HUES6 (cell line): ENCODE measurements at regions not wholly inside any gene's neighbourhood (a gene's known extent, or its start where the extent isn't known, plus 50 kb on each side); places are given as distances from the start of the nearest gene placed in this dataset.

Source experiments
- H3K27ac ChIP-seq: 2 replicates; pipeline ENCODE4 v1.7.0; 2013; ENCODE audit warnings: low read depth, mild to moderate bottlenecking, low read length, inconsistent platforms
- H3K27me3 ChIP-seq: 2 replicates; pipeline ENCODE4 v1.6.1; 2013; ENCODE audit warnings: low read length; ENCODE audit not compliant: control insufficient read depth, insufficient read depth
- H3K36me3 ChIP-seq: 2 replicates; pipeline ENCODE4 v1.6.1; 2013; ENCODE audit warnings: low read length; ENCODE audit not compliant: control insufficient read depth, insufficient read depth
- H3K4me1 ChIP-seq: 2 replicates; pipeline ENCODE4 v1.6.1; 2013; ENCODE audit warnings: low read length; ENCODE audit not compliant: control insufficient read depth, insufficient read depth
- H3K4me3 ChIP-seq: 2 replicates; pipeline ENCODE4 v1.5.1; 2013; ENCODE audit warnings: low read depth, low read length
- H3K9ac ChIP-seq: one replicate; pipeline ENCODE4 v1.6.1; 2013; ENCODE audit warnings: mild to moderate bottlenecking, low read length
- H3K9me3 ChIP-seq: 2 replicates; pipeline ENCODE4 v1.6.1; 2013; ENCODE audit warnings: low read depth, low read length; ENCODE audit not compliant: control insufficient read depth, insufficient read depth

- Histone ChIP-seq H3K27ac (no peak overlapping the region), H3K9ac (no peak overlapping the region), H3K27me3 (no peaks in the 10 kb centered on the region), H3K4me3 (no peak overlapping the region), H3K4me1 (no peaks in the 10 kb centered on the region), H3K9me3 (no peaks in the 10 kb centered on the region), H3K36me3 (no peaks in the 10 kb centered on the region)
These were observed 221.0 kb upstream of the MMADHC start for GRCh38 chr2:149808556-149808955.

GRCh38 chr2:149806651-149807050, 219.1 kb upstream of the MMADHC start:
- no peak overlapping the region for H3K27ac ChIP-seq
- H3K4me3 ChIP-seq, result no peak overlapping the region
- H3K9me3 ChIP-seq, result peaks cover 4% of the 10 kb centered on the region; the same call in 1 of the 2 replicates
- no peaks in the 10 kb centered on the region for H3K36me3 ChIP-seq
- H3K27me3 ChIP-seq, result no peaks in the 10 kb centered on the region
- no peaks in the 10 kb centered on the region for H3K4me1 ChIP-seq
- H3K9ac ChIP-seq, result no peak overlapping the region

DNA sequence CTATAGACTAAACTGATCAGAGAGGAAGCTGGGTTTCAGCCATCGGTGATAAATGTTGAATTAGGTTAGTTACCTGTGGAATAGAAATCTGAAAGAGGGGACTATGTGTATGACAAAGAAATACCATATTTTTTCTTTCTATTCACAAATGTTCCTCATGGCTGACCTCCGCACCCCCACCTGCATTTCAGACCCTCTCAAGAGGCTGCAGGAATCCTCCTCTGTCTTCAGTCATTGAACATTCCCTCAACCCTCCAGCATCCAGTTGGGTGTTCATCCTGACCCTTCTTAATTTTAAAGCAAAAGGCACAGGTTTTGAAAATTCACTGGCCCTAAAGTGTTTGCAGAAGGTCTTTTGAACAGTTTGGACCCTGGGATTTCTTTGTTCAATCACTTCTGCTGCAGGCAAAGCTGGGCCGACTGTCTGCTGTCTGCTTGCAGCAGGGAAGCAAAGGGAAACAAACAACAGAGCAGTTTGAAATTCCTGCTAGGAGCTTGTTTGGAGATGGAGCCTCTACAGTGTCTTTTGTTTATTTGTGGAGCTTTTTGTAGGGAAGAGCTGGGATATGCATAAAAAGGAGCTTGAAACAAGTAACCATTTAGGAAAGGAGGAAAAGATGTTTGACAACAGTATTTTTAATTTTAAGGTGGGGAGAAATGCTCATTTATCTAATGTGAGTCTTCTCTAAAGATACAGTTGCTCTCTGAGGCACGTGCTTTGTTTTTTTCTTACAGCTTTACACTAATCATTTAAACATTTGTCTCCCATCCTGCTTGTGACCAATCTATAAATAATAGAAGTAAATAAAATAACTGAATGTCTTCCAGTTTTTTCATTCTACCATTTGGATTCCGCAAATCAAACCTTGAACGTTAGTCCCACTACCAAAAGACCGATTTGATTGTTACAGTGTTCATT, 213.3 kb upstream of the MMADHC start:
- Histone ChIP-seq H3K27ac (no peak overlapping the region), H3K4me1 (peaks cover 7% of the 10 kb centered on the region), H3K9me3 (peaks cover 12% of the 10 kb centered on the region), H3K27me3 (no peaks in the 10 kb centered on the region), H3K9ac (no peak overlapping the region), H3K4me3 (no peak overlapping the region), H3K36me3 (no peaks in the 10 kb centered on the region)

- Histone ChIP-seq H3K4me1 (peaks cover 7% of the 10 kb centered on the region), H3K27me3 (no peaks in the 10 kb centered on the region), H3K4me3 (no peak overlapping the region), H3K9me3 (peaks cover 12% of the 10 kb centered on the region), H3K9ac (no peak overlapping the region), H3K36me3 (no peaks in the 10 kb centered on the region), H3K27ac (no peak overlapping the region)
These were observed 211.6 kb upstream of the MMADHC start for GRCh38 chr2:149799013-149799705.

GRCh38 chr2:149797030-149797429, 209.5 kb upstream of the MMADHC start:
- Histone ChIP-seq H3K27me3 (no peaks in the 10 kb centered on the region), H3K4me3 (no peak overlapping the region), H3K4me1 (peaks cover 7% of the 10 kb centered on the region), H3K9ac (no peak overlapping the region), H3K9me3 (peaks cover 11% of the 10 kb centered on the region), H3K36me3 (no peaks in the 10 kb centered on the region), H3K27ac (no peak overlapping the region)

DNA sequence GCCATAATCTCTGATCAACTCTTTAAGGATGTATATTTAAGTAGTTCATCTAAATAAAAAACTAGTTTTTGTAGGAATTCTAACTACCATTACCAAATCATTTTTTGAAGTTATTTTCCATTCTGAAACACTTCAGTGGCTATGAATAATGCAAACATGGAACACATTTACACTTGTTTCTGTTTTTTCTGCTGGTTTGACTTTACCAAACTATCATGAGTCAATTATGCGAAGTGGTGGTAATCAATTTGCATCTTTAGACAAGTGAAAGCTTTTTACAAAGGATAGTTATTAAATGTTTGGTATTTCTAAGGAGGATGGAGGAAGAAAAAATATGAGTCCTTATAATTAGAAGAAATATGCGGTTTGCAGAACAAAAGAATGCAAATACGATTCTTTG, 202.0 kb upstream of the MMADHC start:
- Histone ChIP-seq H3K36me3 (no peaks in the 10 kb centered on the region), H3K27ac (no peak overlapping the region), H3K9ac (no peak overlapping the region), H3K27me3 (no peaks in the 10 kb centered on the region), H3K9me3 (no peaks in the 10 kb centered on the region), H3K4me1 (no peaks in the 10 kb centered on the region), H3K4me3 (no peak overlapping the region)

DNA sequence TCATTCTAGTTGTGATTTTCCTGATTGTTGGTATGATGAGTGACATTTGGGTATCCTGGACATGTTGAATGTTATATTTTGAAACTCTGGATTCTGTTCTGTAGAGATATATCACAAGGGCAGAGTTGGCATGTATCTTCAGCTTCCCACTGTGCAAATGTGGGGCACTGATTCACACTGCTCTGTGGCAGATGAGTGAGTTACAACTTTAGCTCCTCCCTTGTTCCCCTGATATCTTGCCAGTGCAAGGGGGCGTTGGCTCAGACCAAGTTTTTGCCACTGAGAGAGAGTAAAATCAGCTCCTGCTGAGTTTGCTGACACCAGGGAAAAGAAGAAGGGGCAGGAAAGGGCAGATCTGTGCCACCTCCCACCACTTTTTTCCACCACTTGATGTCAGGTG, 199.6 kb upstream of the MMADHC start:
- Histone ChIP-seq H3K9ac (no peak overlapping the region), H3K4me3 (no peak overlapping the region), H3K36me3 (no peaks in the 10 kb centered on the region), H3K9me3 (no peaks in the 10 kb centered on the region), H3K4me1 (no peaks in the 10 kb centered on the region), H3K27ac (no peak overlapping the region), H3K27me3 (no peaks in the 10 kb centered on the region)

DNA sequence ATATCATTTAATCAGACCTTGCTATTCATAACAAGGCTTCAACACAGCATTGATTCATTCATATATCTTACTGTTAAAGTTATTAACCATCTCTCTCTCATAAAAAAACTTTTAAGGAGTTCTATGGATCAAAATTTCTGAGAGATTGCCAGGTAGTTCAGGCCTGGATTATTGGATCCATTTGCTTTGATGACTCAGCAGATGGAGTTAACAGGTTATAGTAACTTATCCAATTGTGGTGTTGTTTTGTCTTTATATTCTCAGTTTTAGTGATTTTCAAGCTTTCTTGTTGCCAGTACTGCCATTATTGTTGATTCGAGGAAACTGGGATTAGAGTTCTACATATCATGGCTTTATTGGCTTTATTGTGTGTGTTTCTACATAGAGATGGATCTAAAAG, 195.7 kb upstream of the MMADHC start:
- Histone ChIP-seq H3K27me3 (no peaks in the 10 kb centered on the region), H3K36me3 (no peaks in the 10 kb centered on the region), H3K4me3 (no peak overlapping the region), H3K9ac (no peak overlapping the region), H3K4me1 (no peaks in the 10 kb centered on the region), H3K27ac (no peak overlapping the region), H3K9me3 (no peaks in the 10 kb centered on the region)

DNA sequence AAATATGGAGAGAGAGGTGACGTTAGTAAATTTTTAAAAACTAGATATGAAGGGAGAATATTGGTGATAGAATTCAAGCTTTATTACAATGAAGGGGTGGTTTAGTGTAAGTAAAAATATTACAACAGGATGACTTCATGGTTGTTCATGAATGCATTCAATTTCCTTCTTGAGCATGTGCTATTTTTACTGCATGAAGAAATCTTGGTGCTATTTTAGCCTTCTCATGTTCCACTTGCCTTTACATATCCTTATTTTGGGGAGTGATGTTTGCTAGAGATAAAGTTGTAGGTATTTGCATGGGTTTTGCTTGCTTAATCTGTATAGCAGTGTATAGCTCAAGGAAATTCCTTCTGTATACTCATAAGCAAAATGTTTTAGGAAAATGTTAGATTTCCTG, 195.0 kb upstream of the MMADHC start:
- no peaks in the 10 kb centered on the region for H3K4me1 ChIP-seq
- no peak overlapping the region for H3K4me3 ChIP-seq
- no peaks in the 10 kb centered on the region for H3K27me3 ChIP-seq
- H3K9ac ChIP-seq, result no peak overlapping the region
- H3K27ac ChIP-seq, result no peak overlapping the region
- H3K9me3 ChIP-seq, result no peaks in the 10 kb centered on the region
- no peaks in the 10 kb centered on the region for H3K36me3 ChIP-seq

DNA sequence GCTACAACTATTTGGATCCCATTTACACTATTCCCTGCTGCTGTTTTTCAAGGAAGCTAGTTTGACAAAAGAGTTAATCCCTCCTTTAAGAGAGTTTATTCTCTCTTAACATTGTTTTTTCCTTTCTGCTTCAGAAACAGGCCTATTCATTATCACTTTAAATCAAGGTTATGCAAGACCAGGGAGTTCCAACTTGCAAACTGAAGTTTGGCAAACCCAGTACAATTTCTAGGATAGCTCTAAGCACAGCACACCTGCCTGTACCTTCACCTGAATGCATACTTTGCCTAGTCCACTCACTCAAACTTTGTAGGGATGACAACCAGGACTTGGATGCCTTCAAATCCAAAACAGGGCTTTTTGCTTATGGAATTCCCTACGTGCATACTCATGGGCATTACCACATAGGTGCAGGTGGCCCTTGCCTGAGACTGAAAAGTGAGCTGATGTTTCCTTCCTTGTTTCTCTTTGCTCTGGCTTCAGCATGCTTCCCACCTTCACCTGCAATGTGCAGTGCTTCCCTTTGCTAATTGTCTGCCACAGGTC, 193.8 kb upstream of the MMADHC start:
- H3K27me3 ChIP-seq, result no peaks in the 10 kb centered on the region
- H3K9ac ChIP-seq, result no peak overlapping the region
- H3K9me3 ChIP-seq, result no peaks in the 10 kb centered on the region
- no peak overlapping the region for H3K27ac ChIP-seq
- H3K36me3 ChIP-seq, result no peaks in the 10 kb centered on the region
- H3K4me1 ChIP-seq, result no peaks in the 10 kb centered on the region
- no peak overlapping the region for H3K4me3 ChIP-seq

- no peak overlapping the region for H3K9ac ChIP-seq
- no peaks in the 10 kb centered on the region for H3K27me3 ChIP-seq
- no peaks in the 10 kb centered on the region for H3K36me3 ChIP-seq
- H3K4me3 ChIP-seq, result no peak overlapping the region
- no peak overlapping the region for H3K27ac ChIP-seq
- no peaks in the 10 kb centered on the region for H3K9me3 ChIP-seq
- peaks cover 3% of the 10 kb centered on the region; the same call in 1 of the 2 replicates for H3K4me1 ChIP-seq
These were observed 185.4 kb upstream of the MMADHC start for GRCh38 chr2:149773006-149773405.
